NOMO-1 (cell line): ENCODE measurements at regions not wholly inside any gene's neighbourhood (a gene's known extent, or its start where the extent isn't known, plus 50 kb on each side); places are given as distances from the start of the nearest gene placed in this dataset.
A peak's percentile ranks its signal among the peaks of the same experiment; 100 is the strongest.

ENCODE experiments used
- DNase-seq, 2 experiments: peaks; one replicate each; lab custom pipeline; 2025; ENCODE audit not compliant: unreplicated experiment in 2 of 2; lab: John Stamatoyannopoulos, UW

GRCh38 chr9:89721176-89721700 lies 116.4 kb downstream of the GADD45G start:
- peak; percentile 17 to 60 for DNase-seq

DNA sequence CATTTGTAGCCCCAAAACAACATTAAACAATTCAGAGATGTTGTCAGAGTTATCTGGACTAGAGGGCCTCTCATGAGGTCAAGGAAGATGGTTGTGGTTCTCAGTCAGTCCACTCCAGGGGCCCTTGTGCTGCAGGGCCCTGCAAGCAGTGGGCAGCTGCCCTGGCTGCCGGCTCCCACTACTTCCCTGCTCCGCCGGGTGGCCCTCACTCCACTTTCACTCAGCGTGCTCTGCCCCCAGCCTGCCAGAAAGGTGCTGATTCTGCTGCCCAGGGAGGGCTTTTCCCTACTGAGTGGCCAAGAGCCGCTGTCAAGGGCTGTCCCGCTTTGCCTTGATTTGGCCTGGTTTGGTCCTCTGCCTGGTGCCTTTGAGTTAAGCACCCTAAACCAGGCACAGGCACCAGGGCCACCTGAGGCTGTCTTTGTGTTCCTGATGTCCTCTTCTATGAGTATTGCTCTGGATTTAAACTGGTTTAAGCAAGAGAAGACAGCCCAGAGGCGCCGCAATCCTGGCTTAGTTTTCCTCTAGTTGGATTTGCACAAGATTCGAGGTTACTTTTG lies 117.2 kb downstream of the GADD45G start:
- DNase-seq = no peak

GRCh38 chr9:89722712-89723111 lies 117.9 kb downstream of the GADD45G start:
- DNase-seq = no peak

- no peak for DNase-seq
Observed at GRCh38 chr9:89723469-89724100, 118.8 kb downstream of the GADD45G start.

GRCh38 chr9:89724659-89725058 lies 119.8 kb downstream of the GADD45G start:
- no peak for DNase-seq

GRCh38 chr9:89725271-89725670 lies 120.5 kb downstream of the GADD45G start:
- no peak for DNase-seq

DNA sequence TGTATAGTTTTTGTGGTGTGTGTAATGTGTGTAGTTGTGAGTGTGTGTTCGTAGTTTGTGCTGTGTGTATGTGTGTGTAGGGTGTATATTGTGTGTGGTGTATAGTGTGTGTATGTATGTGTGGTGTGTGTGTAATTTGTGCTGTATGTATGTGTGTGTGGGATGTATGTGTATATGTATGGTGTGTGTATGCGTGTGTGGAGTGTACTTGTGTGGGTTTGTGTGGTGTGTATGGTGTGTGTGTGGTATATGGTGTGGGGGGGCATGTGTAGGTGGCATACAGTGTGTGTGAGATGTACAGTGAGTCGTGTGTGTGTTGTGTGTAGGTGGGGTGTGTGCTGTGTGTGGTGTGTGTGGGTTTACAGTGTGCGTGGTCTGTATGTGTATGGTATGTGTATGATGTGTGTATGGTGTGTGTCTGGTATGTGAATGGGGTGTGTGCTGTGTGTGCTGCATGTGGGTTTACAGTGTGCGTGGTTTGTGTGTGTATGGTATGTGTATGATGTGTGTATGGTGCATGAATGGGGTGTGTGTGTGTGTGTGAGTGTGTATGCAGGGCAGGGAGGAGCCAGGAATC lies 125.2 kb downstream of the GADD45G start:
- no peak for DNase-seq

DNA sequence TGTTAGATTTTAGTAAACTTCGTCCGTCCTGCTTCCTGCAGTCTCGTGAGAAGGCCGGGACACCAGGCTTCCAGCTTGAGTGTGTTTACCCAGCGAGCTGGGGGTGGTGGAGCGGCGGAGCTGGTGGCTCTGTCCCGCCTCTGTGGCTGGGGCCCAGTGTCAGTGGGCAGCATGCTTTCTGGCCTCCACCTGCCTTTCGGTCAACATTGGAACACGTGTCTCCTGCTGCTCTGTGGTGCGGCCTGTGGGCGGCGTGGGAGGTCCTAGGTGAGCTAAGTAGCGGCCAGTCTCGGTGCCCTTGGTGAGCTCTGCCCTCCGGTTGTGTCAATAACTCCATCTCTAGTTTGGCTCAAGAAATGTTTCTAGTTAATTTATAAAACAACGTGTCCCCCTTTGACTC lies 125.9 kb downstream of the GADD45G start:
- no peak for DNase-seq

DNA sequence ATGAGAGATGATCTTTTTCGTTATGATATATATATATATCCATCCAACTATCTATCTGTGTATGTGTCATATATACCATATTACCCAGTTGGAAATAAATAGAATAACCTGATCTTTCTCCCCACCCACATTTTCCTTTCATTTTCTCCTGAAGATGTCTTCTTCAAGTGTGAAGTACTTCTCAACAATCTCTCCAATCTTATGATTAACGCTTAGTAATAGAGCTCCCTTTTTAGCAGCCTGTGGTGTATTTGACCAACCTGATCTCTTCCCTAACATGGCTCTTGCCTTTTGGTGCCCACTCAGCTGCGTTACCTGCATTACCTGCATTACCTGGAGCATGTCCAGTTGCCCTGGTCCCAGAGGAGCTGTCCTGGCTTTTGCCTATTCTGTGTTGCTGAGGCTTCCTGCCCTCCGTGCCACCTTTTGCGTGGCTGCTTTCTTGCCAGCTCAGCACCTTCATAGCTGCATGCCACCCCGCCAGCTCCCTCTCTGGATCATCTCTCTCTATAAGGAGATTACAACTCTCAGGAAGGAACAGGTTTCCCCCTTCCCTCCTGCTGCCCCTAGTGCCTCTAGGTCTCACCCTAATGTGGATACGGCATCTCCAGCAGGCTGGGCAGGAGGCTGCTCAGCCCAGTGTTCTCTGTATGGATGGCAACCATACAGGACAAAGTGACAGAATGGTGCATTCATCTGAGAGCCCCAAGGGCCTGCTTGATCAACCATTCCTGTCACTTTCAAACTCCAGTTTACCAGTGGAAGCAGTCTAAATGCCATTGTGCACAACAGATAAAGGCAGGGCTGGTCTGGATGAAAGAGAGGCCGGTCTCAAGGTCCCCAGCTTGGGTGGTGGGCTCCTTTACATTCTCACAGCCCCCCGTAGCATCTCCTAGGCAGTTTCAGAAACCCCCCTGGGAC lies 126.7 kb downstream of the GADD45G start:
- DNase-seq = no peak

DNA sequence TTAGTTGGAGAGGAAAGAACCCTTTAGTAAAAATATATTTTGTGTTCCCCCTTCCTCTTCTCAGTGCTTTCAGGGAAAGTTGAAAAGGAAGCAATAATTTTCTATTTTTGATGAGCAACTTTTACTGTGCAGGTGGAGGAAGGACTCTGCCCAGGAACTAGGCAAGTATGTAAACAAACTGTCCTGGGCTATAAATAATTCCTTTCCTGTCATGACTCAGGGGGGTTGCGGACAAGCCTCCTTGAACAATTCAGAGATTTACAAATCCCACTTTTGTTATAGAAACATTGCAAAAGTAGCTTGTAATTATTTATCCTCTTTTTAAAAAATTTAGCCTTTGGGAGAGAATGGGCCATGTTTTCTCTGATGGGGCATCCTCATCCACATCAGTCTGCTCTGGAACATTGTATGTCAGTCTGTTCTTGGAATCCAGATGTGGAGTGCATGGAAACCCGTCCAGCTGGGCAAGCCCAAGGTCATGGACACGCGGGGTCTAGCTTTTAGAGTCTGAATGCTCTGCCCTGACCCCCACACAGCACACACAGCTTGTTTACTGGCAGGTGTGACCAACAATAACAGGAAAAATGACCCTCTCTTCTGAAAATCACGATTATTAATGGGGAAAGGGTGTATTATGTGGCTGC lies 127.6 kb downstream of the GADD45G start:
- peak in 1 of 2 experiments; percentile 12 for DNase-seq

DNA sequence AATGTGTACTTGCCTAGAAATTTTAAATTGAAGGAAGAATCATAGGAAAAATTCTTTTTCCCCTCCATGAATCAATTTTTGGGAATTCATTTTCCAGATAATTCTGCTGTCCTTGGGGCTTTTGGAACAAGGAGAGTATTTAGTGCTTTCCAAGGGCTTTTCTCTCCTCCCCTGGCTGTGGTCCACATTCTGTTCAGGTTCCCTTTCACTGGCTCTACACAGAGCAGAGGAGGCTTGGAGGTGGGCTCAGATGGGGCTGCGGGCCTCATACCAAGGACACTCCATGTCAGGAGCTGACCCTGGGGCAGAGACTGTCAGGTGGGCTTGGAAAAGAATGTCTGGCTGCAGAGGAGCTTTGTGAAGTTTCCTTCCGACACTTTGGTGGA lies 128.1 kb downstream of the GADD45G start:
- DNase-seq = no peak

DNA sequence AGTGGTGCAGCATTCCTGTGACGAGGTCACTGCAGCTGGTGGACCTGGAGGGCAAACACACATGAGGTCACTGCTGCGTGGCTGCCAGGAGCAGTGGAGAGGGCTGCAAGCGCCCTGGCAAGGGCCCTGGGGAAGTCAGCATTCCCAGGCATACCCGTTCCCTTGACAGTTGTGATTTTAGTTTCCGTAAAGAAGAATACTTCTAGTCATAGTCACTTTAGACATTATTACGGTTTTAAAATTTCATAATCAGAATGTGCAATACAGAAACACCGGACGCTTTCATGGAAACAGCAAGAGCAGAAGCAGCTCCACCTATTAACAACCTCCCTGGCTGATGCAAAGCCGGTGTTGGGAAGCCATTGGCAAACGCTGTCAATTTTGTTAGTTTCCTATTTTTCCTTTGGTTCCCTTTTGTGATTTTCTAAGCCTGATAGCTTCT lies 129.8 kb downstream of the GADD45G start:
- DNase-seq = peak; percentile 28 to 61

- DNase-seq = no peak
Observed at GRCh38 chr9:89738137-89738932, 133.5 kb downstream of the GADD45G start.

DNA sequence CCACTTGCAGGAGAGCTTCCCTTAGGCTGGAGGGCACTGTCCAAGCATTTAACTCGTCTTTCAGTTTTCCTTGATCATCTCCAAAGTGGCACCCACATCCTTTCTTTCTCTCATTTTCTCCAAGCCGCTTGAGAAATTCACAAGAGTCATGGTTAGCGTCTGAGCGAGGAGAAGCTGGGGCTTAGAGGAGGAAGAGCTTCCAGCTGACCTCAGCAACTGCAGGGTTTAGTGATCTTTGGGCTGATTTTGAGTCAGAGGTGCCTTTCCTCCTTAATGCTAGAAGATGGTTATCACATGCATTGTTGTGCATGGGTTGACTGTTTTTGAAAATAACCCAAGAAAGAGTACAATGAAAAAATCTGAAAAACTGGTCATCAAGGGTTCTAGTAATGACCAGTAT lies 134.7 kb downstream of the GADD45G start:
- DNase-seq = no peak

DNA sequence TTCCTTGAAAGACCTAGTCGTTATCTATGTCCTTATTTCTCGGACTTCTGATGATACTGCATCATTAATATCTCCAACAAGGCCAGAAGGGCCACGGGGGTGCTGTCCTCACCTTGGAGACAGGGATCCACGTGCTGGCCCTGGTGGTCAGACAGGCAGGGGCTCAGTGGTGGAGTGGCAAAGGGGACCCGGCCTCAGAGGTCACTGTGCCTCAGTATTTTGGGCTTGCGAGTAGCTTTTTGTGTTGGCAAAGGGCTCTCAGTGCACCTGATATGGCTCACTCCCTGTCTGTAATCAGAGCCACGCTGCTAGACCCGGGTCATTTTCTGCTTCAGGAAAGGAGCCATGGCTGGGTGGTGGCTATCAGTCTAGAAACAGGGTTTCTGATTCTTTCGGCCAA lies 135.1 kb downstream of the GADD45G start:
- DNase-seq = no peak

DNA sequence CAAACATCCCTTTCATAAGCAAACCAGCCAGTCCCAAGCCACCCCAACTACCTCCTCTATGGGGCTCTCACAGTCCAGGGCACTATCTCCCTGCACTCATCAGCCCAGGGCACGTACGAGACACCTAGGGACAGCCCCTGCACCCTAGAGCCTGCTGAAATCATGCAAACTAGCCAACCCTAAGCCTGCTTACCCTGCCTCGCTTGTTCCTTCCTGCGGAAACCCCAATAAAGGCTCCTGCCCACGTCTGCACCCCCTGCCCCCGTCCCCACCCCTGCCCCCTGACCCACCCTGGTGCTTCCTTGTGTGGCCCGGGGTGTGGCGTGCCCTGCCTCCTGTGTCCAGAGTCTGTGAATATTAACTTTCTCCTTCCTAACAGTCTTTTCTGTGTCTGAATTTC lies 135.9 kb downstream of the GADD45G start:
- DNase-seq = no peak

GRCh38 chr9:89742660-89743059 lies 137.8 kb downstream of the GADD45G start:
- peak in 1 of 2 experiments; percentile 5 for DNase-seq

- no peak for DNase-seq
Observed at GRCh38 chr9:89743216-89743572, 138.4 kb downstream of the GADD45G start.

DNA sequence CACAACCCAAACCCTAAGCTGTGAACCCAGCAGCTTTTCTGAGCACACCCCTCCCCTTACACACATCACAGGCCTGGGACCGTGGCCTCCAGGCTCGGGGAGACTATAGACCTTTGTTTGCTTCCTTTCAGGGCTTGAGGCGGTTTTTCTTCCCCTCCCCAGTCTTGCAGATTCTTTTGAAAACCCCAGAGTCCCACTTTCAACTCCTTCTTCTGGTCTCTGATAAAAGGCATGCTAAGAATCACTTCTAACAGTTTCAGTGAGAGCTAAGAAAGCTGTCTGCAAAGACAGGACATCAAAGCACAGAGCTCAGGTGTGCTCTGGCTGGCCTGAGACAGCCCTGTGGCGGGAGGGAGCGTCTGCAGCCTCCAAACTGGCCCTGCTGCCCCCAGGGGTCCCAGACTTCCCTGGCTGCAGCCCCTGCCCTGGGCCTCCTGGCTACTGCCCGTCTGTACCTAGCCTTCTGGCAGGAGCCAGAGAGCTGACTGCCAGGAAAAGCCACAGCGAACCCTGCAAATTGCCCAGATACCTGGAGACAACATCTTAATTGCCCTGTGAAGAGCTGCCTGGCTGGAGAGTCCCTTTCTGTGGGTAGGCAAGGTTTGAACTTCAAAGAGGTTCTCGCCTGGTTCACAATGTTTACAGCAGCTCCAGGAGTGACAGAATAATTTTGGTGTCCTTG lies 138.9 kb downstream of the GADD45G start:
- DNase-seq = no peak
